CD4-positive, alpha-beta T cell treated with Interleukin-15 for 1 hour (primary cell): ENCODE measurements at regions not wholly inside any gene's neighbourhood (a gene's known extent, or its start where the extent isn't known, plus 50 kb on each side); places are given as distances from the start of the nearest gene placed in this dataset.
"Not testable (repeated sequence)": the region's sequence is repeated elsewhere in the genome, so short reads cannot be mapped to it uniquely, and the experiment has no call there.

Source experiments
- DNase-seq: peaks from one replicate; pipeline ENCODE4 v3.0.0-alpha.2; 2020

- DNase-seq = no peak
These were observed 368.6 kb downstream of the FOXL1 start for GRCh38 chr16:86946981-86947380.

- no peak for DNase-seq
These were observed 369.1 kb downstream of the C16orf95 start for GRCh38 chr16:86948046-86948445.

GRCh38 chr16:86949116-86949515 lies 368.1 kb downstream of the C16orf95 start:
- DNase-seq = no peak

- no peak for DNase-seq
These were observed 367.6 kb downstream of the C16orf95 start for GRCh38 chr16:86949630-86950029.

- DNase-seq = no peak
These were observed 366.0 kb downstream of the C16orf95 start for GRCh38 chr16:86951041-86951822.

GRCh38 chr16:86951831-86952598 lies 365.2 kb downstream of the C16orf95 start:
- DNase-seq = no peak

GRCh38 chr16:86952769-86953168 lies 364.4 kb downstream of the C16orf95 start:
- no peak for DNase-seq

GRCh38 chr16:86953631-86954391 lies 363.4 kb downstream of the C16orf95 start:
- DNase-seq = no peak

- no peak for DNase-seq
These were observed 361.9 kb downstream of the C16orf95 start for GRCh38 chr16:86955136-86955855.

GRCh38 chr16:86956437-86956836 lies 360.8 kb downstream of the C16orf95 start:
- no peak for DNase-seq

- not testable (repeated sequence) for DNase-seq
These were observed 359.5 kb downstream of the C16orf95 start for GRCh38 chr16:86957662-86958198.

GRCh38 chr16:86958423-86958822 lies 358.8 kb downstream of the C16orf95 start:
- DNase-seq = no peak

- no peak for DNase-seq
These were observed 358.0 kb downstream of the C16orf95 start for GRCh38 chr16:86959091-86959651.

GRCh38 chr16:86959729-86960128 lies 357.5 kb downstream of the C16orf95 start:
- no peak for DNase-seq

- DNase-seq = no peak
These were observed 356.9 kb downstream of the C16orf95 start for GRCh38 chr16:86960266-86960665.

- DNase-seq = no peak
These were observed 356.0 kb downstream of the C16orf95 start for GRCh38 chr16:86961171-86961601.

- DNase-seq = no peak
These were observed 354.9 kb downstream of the C16orf95 start for GRCh38 chr16:86962259-86962658.

- no peak for DNase-seq
These were observed 354.3 kb downstream of the C16orf95 start for GRCh38 chr16:86962913-86963312.

- no peak for DNase-seq
These were observed 353.3 kb downstream of the C16orf95 start for GRCh38 chr16:86963600-86964575.

GRCh38 chr16:86964796-86965241 lies 352.4 kb downstream of the C16orf95 start:
- DNase-seq = no peak

GRCh38 chr16:86965331-86965730 lies 351.9 kb downstream of the C16orf95 start:
- DNase-seq = no peak
